C4-2B (cell line): ENCODE measurements at regions not wholly inside any gene's neighbourhood (a gene's known extent, or its start where the extent isn't known, plus 50 kb on each side); places are given as distances from the start of the nearest gene placed in this dataset.

Experiments used
- H3K27ac ChIP-seq: fragments of 450-650 bp; 2 replicates; pipeline ENCODE4 v1.5.1; 2017
- CTCF ChIP-seq: fragments of 450-650 bp; conservative IDR thresholded peaks from 2 replicates; pipeline ENCODE4 v1.5.1; 2017; ENCODE audit warnings: mild to moderate bottlenecking
- ZFX ChIP-seq: fragments of 450-650 bp; IDR thresholded peaks from 2 replicates; pipeline ENCODE4 v1.6.1; 2017

GRCh38 chr12:107998863-107999262, 130.2 kb upstream of the WSCD2 start:
- TF ChIP-seq ZFX (no peak), CTCF (no peak)
- no peak overlapping the region for H3K27ac ChIP-seq

DNA sequence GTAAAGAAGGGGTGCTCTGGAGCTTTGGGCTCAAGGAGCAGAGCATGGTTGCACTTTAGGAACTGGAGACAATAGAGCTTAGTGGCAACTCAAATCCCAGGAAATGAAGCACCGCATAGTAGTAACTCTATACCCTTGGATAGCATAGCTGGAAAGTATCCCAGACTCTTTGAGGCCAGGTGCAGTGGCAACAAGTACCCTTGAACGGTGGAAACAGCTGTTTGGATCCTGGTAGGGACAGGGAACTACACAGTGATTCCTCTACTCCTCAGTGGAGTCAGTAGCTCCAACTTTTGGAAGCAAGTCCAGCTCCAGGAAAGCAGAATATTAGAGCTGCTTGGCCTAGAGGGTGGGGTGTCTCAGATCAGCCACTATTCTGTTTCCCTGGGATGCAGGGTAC, 129.0 kb upstream of the WSCD2 start:
- no peak overlapping the region for H3K27ac ChIP-seq
- TF ChIP-seq ZFX (no peak), CTCF (no peak)

DNA sequence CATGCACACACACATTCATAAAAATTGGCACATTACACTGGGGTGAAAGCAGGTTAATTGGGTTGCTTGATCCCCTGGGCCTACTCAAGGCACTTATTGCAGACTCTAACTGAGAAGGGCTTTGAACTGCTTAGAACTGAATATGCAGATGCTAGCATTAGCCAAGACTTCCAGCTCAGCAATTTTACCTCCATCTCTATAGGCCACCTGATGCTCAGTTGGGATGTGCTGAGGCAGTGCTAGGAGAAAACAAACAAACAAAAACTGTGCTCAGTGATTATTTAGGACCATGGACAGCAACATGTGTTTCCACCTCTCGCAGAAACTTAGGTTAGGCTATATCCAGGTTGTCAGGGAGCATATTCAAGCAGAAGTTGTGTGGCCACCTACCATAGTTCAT, 124.8 kb upstream of the WSCD2 start:
- no peak overlapping the region for H3K27ac ChIP-seq
- no peak for TF ChIP-seq ZFX
- TF ChIP-seq CTCF, result no peak

DNA sequence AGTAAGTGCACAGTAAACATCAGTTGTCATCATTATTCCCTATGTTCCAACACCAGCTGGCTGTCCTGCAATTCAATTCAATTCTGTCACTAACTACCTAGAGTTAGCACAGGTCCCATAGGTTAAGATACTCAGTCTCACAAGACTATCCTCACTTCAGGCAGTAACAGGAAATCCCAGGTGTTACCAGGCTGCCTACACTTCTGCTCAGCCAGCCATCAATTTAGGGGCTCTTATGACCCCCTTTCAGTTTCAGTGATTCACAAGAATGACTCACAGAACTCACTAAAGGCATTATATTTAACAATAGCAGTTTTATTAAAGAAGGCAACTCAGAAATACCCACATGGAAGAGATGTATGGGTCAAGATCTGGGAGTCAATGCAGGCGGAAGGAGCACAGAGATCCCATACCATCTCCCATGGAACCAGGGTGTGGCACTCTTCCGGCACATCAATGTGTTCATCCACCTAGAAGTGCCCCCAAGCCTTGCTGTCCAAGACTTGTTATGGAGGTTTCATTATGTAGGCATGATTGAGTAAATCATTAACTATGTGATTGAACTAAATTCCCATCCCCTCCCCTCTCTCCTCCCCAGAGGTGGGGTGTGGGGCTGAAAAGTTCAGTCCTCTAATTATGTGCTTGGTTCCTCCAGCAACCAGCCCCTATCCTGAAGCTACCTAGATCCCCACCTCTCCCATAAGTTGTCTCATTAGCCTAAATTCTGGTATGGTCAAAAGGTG, 120.8 kb upstream of the WSCD2 start:
- no peak for TF ChIP-seq CTCF
- TF ChIP-seq ZFX, result no peak
- H3K27ac ChIP-seq, result no peak overlapping the region

DNA sequence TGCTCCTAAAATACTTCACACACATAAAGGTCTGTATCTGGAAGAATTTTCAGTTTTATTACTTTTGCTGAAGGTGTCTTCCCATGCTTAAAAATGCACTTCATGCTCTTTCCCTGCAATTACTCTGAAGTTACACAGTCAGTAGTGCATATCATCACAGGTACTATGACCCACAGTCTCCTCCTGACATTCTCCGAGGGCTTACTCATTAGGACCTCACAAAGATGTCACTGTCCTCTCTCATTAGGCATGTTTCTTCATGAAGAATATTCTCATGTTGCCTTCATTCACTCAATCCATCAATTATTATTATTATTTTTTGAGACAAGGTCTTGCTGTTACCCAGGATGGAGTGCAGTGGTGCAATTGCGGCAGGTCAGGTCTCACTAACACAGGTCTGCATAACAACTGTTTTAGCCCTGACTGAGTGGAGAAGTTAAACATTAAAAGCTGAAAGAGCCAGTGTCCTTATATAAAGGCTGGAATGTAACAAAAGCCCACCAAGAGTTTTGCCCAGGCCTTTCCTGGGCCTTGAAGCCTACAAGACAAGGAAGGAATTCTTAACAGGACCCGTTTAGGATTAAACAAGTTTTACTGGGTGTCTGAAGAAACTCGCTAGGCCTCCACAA, 119.5 kb upstream of the WSCD2 start:
- no peak for TF ChIP-seq CTCF
- TF ChIP-seq ZFX, result no peak
- H3K27ac ChIP-seq, result no peak overlapping the region

DNA sequence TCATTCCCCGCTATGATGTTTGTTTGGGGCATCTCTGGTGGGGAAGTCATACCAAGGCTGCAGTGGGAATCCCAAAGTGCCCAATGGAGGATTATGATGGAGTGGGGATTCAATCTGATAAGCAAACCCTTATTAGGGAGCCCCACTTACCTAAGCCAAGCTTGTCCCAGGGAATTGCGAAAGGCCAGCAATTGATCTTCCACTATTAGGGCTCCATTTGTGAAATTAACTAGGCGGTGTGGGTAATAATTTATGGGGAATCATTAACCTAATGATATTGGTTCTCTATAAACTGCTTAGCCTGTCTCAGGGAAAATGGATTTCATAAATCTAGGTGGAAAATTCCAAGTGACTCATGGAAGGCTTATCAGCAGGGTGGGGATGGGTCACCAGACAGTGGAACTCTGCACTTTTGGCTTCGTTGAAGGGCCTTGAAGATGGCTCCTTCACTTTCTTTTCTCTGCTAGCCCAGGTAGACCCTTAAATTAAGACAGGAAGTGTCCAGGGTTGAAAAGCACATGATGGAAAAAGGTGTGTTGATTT, 113.0 kb upstream of the WSCD2 start:
- TF ChIP-seq CTCF (no peak), ZFX (no peak)

DNA sequence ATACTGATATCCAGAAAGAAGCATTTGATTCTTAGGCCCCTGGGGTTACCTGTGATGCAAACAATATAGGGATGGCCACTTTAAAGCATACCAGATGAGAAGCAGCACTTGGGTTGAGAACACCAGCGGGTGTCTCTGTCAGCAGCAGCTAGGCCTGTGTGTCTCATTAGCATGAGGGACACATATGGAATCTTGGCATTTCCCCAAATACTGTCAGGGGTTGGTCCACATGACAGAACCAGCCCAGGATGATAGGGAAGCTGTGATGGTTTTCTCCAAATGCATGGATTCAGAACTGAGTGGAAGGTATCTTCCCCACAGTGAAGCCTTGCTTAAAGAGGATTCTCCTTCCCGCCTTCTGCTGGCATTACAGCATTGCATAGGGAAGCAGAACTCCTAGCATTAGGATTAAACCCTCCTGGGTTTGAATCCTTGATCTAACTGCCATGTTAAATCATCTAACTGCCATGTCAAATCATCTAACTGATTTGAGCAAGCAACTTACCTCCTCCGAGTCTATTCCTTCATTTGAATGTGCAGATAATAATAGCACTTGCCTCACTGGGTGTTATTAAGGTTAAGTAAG, 111.5 kb upstream of the WSCD2 start:
- no peak overlapping the region for H3K27ac ChIP-seq
- TF ChIP-seq ZFX (no peak), CTCF (no peak)

More for the DNA sequence above, 113.0 kb upstream of the WSCD2 start:
- no peak overlapping the region for H3K27ac ChIP-seq
